ENCODE measurements at regions not wholly inside any gene's neighbourhood (a gene's known extent, or its start where the extent isn't known, plus 50 kb on each side); places are given as distances from the start of the nearest gene placed in this dataset.

- Histone ChIP-seq H3K4me1 (ENCODE audit: control insufficient read depth in 1 of 2, insufficient read depth in 2 of 2, low read length in 2 of 2) (no peaks in the 10 kb centered on the region), H3K36me3 (ENCODE audit: control insufficient read depth in 1 of 2, insufficient read depth in 2 of 2, low read length in 2 of 2) (no peaks in the 10 kb centered on the region), H3K27ac (ENCODE audit: low read length) (no peak overlapping the region), H3K27me3 (ENCODE audit: low read depth, low read length) (no peaks in the 10 kb centered on the region), H3K4me3 (ENCODE audit: low read depth in 1 of 2, low read length in 2 of 2) (no peak overlapping the region), H3K9me3 (ENCODE audit: control insufficient read depth in 1 of 2, low read length in 2 of 2) (no peaks in the 10 kb centered on the region)
These were observed 158.9 kb upstream of the BTG1 start for GRCh38 chr12:92304371-92305055.

GRCh38 chr12:92302041-92302829 lies 156.6 kb upstream of the BTG1 start:
- Histone ChIP-seq H3K9me3 (ENCODE audit: control insufficient read depth in 1 of 2, low read length in 2 of 2) (no peaks in the 10 kb centered on the region), H3K27ac (ENCODE audit: low read length) (no peak overlapping the region), H3K27me3 (ENCODE audit: low read depth, low read length) (no peaks in the 10 kb centered on the region), H3K4me3 (ENCODE audit: low read depth in 1 of 2, low read length in 2 of 2) (no peak overlapping the region), H3K4me1 (ENCODE audit: control insufficient read depth in 1 of 2, insufficient read depth in 2 of 2, low read length in 2 of 2) (peaks cover 0 to 3% of the 10 kb centered on the region in 2 donors), H3K36me3 (ENCODE audit: control insufficient read depth in 1 of 2, insufficient read depth in 2 of 2, low read length in 2 of 2) (no peaks in the 10 kb centered on the region)

GRCh38 chr12:92301356-92301755 lies 155.7 kb upstream of the BTG1 start:
- no peaks in the 10 kb centered on the region for H3K9me3 ChIP-seq (ENCODE audit: control insufficient read depth in 1 of 2, low read length in 2 of 2)
- H3K36me3 ChIP-seq (ENCODE audit: control insufficient read depth in 1 of 2, insufficient read depth in 2 of 2, low read length in 2 of 2) = no peaks in the 10 kb centered on the region
- H3K4me1 ChIP-seq (ENCODE audit: control insufficient read depth in 1 of 2, insufficient read depth in 2 of 2, low read length in 2 of 2) = peaks cover 0 to 3% of the 10 kb centered on the region in 2 donors
- H3K4me3 ChIP-seq (ENCODE audit: low read depth in 1 of 2, low read length in 2 of 2) = no peak overlapping the region
- H3K27ac ChIP-seq (ENCODE audit: low read length) = no peak overlapping the region
- H3K27me3 ChIP-seq (ENCODE audit: low read depth, low read length) = no peaks in the 10 kb centered on the region

GRCh38 chr12:92300777-92301176 lies 155.1 kb upstream of the BTG1 start:
- Histone ChIP-seq H3K36me3 (ENCODE audit: control insufficient read depth in 1 of 2, insufficient read depth in 2 of 2, low read length in 2 of 2) (no peaks in the 10 kb centered on the region), H3K27me3 (ENCODE audit: low read depth, low read length) (no peaks in the 10 kb centered on the region), H3K27ac (ENCODE audit: low read length) (no peak overlapping the region), H3K4me3 (ENCODE audit: low read depth in 1 of 2, low read length in 2 of 2) (no peak overlapping the region), H3K9me3 (ENCODE audit: control insufficient read depth in 1 of 2, low read length in 2 of 2) (no peaks in the 10 kb centered on the region), H3K4me1 (ENCODE audit: control insufficient read depth in 1 of 2, insufficient read depth in 2 of 2, low read length in 2 of 2) (peaks cover 0 to 3% of the 10 kb centered on the region in 2 donors)

GRCh38 chr12:92299744-92300143 lies 154.1 kb upstream of the BTG1 start:
- H3K4me1 ChIP-seq (ENCODE audit: control insufficient read depth in 1 of 2, insufficient read depth in 2 of 2, low read length in 2 of 2) = peaks cover 0 to 3% of the 10 kb centered on the region in 2 donors
- no peaks in the 10 kb centered on the region for H3K9me3 ChIP-seq (ENCODE audit: control insufficient read depth in 1 of 2, low read length in 2 of 2)
- no peaks in the 10 kb centered on the region for H3K27me3 ChIP-seq (ENCODE audit: low read depth, low read length)
- no peak overlapping the region for H3K4me3 ChIP-seq (ENCODE audit: low read depth in 1 of 2, low read length in 2 of 2)
- H3K27ac ChIP-seq (ENCODE audit: low read length) = no peak overlapping the region
- H3K36me3 ChIP-seq (ENCODE audit: control insufficient read depth in 1 of 2, insufficient read depth in 2 of 2, low read length in 2 of 2) = no peaks in the 10 kb centered on the region

- no peak overlapping the region for H3K27ac ChIP-seq (ENCODE audit: low read length)
- no peak overlapping the region for H3K4me3 ChIP-seq (ENCODE audit: low read depth in 1 of 2, low read length in 2 of 2)
- H3K9me3 ChIP-seq (ENCODE audit: control insufficient read depth in 1 of 2, low read length in 2 of 2) = no peaks in the 10 kb centered on the region
- peaks cover 0 to 3% of the 10 kb centered on the region in 2 donors for H3K4me1 ChIP-seq (ENCODE audit: control insufficient read depth in 1 of 2, insufficient read depth in 2 of 2, low read length in 2 of 2)
- H3K36me3 ChIP-seq (ENCODE audit: control insufficient read depth in 1 of 2, insufficient read depth in 2 of 2, low read length in 2 of 2) = no peaks in the 10 kb centered on the region
- H3K27me3 ChIP-seq (ENCODE audit: low read depth, low read length) = no peaks in the 10 kb centered on the region
These were observed 153.7 kb upstream of the BTG1 start for GRCh38 chr12:92299344-92299743.

- no peaks in the 10 kb centered on the region for H3K36me3 ChIP-seq (ENCODE audit: control insufficient read depth in 1 of 2, insufficient read depth in 2 of 2, low read length in 2 of 2)
- H3K27me3 ChIP-seq (ENCODE audit: low read depth, low read length) = no peaks in the 10 kb centered on the region
- H3K4me3 ChIP-seq (ENCODE audit: low read depth in 1 of 2, low read length in 2 of 2) = no peak overlapping the region
- no peak overlapping the region for H3K27ac ChIP-seq (ENCODE audit: low read length)
- peaks cover 0 to 3% of the 10 kb centered on the region in 2 donors for H3K4me1 ChIP-seq (ENCODE audit: control insufficient read depth in 1 of 2, insufficient read depth in 2 of 2, low read length in 2 of 2)
- H3K9me3 ChIP-seq (ENCODE audit: control insufficient read depth in 1 of 2, low read length in 2 of 2) = no peaks in the 10 kb centered on the region
These were observed 152.5 kb upstream of the BTG1 start for GRCh38 chr12:92297932-92298696.

GRCh38 chr12:92297405-92297804 lies 151.8 kb upstream of the BTG1 start:
- Histone ChIP-seq H3K4me3 (ENCODE audit: low read depth in 1 of 2, low read length in 2 of 2) (no peak overlapping the region), H3K36me3 (ENCODE audit: control insufficient read depth in 1 of 2, insufficient read depth in 2 of 2, low read length in 2 of 2) (no peaks in the 10 kb centered on the region), H3K4me1 (ENCODE audit: control insufficient read depth in 1 of 2, insufficient read depth in 2 of 2, low read length in 2 of 2) (peaks cover 0 to 3% of the 10 kb centered on the region in 2 donors), H3K9me3 (ENCODE audit: control insufficient read depth in 1 of 2, low read length in 2 of 2) (no peaks in the 10 kb centered on the region), H3K27me3 (ENCODE audit: low read depth, low read length) (no peaks in the 10 kb centered on the region), H3K27ac (ENCODE audit: low read length) (no peak overlapping the region)

- no peak overlapping the region for H3K4me3 ChIP-seq (ENCODE audit: low read depth in 1 of 2, low read length in 2 of 2)
- H3K4me1 ChIP-seq (ENCODE audit: control insufficient read depth in 1 of 2, insufficient read depth in 2 of 2, low read length in 2 of 2) = peaks cover 0 to 3% of the 10 kb centered on the region in 2 donors
- no peak overlapping the region for H3K27ac ChIP-seq (ENCODE audit: low read length)
- H3K36me3 ChIP-seq (ENCODE audit: control insufficient read depth in 1 of 2, insufficient read depth in 2 of 2, low read length in 2 of 2) = no peaks in the 10 kb centered on the region
- H3K9me3 ChIP-seq (ENCODE audit: control insufficient read depth in 1 of 2, low read length in 2 of 2) = no peaks in the 10 kb centered on the region
- no peaks in the 10 kb centered on the region for H3K27me3 ChIP-seq (ENCODE audit: low read depth, low read length)
These were observed 149.9 kb upstream of the BTG1 start for GRCh38 chr12:92295523-92295922.

- no peak overlapping the region for H3K4me3 ChIP-seq (ENCODE audit: low read depth in 1 of 2, low read length in 2 of 2)
- H3K4me1 ChIP-seq (ENCODE audit: control insufficient read depth in 1 of 2, insufficient read depth in 2 of 2, low read length in 2 of 2) = peaks cover 3% of the 10 kb centered on the region in 2 donors
- H3K36me3 ChIP-seq (ENCODE audit: control insufficient read depth in 1 of 2, insufficient read depth in 2 of 2, low read length in 2 of 2) = no peaks in the 10 kb centered on the region
- no peaks in the 10 kb centered on the region for H3K9me3 ChIP-seq (ENCODE audit: control insufficient read depth in 1 of 2, low read length in 2 of 2)
- no peaks in the 10 kb centered on the region for H3K27me3 ChIP-seq (ENCODE audit: low read depth, low read length)
- H3K27ac ChIP-seq (ENCODE audit: low read length) = no peak overlapping the region
These were observed 149.2 kb upstream of the BTG1 start for GRCh38 chr12:92294676-92295440.

GRCh38 chr12:92292016-92292415 lies 146.4 kb upstream of the BTG1 start:
- no peaks in the 10 kb centered on the region for H3K36me3 ChIP-seq (ENCODE audit: control insufficient read depth in 1 of 2, insufficient read depth in 2 of 2, low read length in 2 of 2)
- H3K27me3 ChIP-seq (ENCODE audit: low read depth, low read length) = no peaks in the 10 kb centered on the region
- peaks cover 0 to 3% of the 10 kb centered on the region in 2 donors for H3K4me1 ChIP-seq (ENCODE audit: control insufficient read depth in 1 of 2, insufficient read depth in 2 of 2, low read length in 2 of 2)
- H3K4me3 ChIP-seq (ENCODE audit: low read depth in 1 of 2, low read length in 2 of 2) = no peak overlapping the region
- no peaks in the 10 kb centered on the region for H3K9me3 ChIP-seq (ENCODE audit: control insufficient read depth in 1 of 2, low read length in 2 of 2)
- H3K27ac ChIP-seq (ENCODE audit: low read length) = no peak overlapping the region

Data from muscle layer of duodenum (tissue), 2 donors.